NB4 (cell line): ENCODE measurements at regions not wholly inside any gene's neighbourhood (a gene's known extent, or its start where the extent isn't known, plus 50 kb on each side); places are given as distances from the start of the nearest gene placed in this dataset.

Experiments used
- MAX ChIP-seq: IDR thresholded peaks from 2 replicates; pipeline ENCODE4 v1.6.1; 2011; ENCODE audit warnings: low read depth, low read length
- MYC ChIP-seq: IDR thresholded peaks from 2 replicates; pipeline ENCODE4 v1.6.1; 2011; ENCODE audit warnings: low read depth, low read length
- POLR2A ChIP-seq: IDR thresholded peaks from 2 replicates; pipeline ENCODE4 v1.6.1; 2011; ENCODE audit warnings: mild to moderate bottlenecking; ENCODE audit not compliant: insufficient read length; ENCODE audit errors: extremely low read depth
- TF ChIP-seq, protein P1 (sequence below): IDR thresholded peaks from one replicate; pipeline ENCODE4 v1.5.1; 2012; ENCODE audit warnings: low read depth, low read length

GRCh38 chr10:120229641-120230040 is 227.4 kb upstream of the PLPP4 start:
- no peak for TF ChIP-seq POLR2A
- TF ChIP-seq, protein P1, sequence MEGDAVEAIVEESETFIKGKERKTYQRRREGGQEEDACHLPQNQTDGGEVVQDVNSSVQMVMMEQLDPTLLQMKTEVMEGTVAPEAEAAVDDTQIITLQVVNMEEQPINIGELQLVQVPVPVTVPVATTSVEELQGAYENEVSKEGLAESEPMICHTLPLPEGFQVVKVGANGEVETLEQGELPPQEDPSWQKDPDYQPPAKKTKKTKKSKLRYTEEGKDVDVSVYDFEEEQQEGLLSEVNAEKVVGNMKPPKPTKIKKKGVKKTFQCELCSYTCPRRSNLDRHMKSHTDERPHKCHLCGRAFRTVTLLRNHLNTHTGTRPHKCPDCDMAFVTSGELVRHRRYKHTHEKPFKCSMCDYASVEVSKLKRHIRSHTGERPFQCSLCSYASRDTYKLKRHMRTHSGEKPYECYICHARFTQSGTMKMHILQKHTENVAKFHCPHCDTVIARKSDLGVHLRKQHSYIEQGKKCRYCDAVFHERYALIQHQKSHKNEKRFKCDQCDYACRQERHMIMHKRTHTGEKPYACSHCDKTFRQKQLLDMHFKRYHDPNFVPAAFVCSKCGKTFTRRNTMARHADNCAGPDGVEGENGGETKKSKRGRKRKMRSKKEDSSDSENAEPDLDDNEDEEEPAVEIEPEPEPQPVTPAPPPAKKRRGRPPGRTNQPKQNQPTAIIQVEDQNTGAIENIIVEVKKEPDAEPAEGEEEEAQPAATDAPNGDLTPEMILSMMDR, result no peak
- TF ChIP-seq MAX, result no peak
- TF ChIP-seq MYC, result no peak
